GM19099 (cell line): ENCODE measurements at regions not wholly inside any gene's neighbourhood (a gene's known extent, or its start where the extent isn't known, plus 50 kb on each side); places are given as distances from the start of the nearest gene placed in this dataset.

Experiments used
- POLR2A ChIP-seq: IDR thresholded peaks from 3 replicates; pipeline ENCODE4 v1.6.1; 2011; ENCODE audit warnings: low read depth; ENCODE audit not compliant: insufficient read length; ENCODE audit errors: extremely low read depth

DNA sequence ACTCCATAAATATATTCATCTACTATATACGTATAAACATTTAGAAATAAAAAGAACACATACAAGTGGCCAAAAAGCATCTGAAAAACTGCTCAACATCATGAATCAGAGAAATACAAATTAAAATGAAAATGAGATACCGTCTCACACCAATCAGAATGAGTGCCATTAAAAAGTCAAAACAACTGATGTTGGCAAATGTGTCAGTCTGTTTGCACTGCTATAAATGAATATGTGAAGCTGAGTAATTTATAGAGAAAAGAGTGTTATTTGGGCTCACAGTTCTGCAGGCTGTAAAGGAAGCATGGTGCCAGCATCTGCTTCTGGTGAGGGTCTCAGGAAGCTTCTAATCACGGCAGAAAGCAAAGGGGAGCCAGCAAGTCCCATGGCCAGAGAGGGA lies 620.3 kb upstream of the CCDC54 start:
- TF ChIP-seq POLR2A, result no peak

GRCh38 chr3:106758459-106758858 lies 618.8 kb upstream of the CCDC54 start:
- no peak for TF ChIP-seq POLR2A

DNA sequence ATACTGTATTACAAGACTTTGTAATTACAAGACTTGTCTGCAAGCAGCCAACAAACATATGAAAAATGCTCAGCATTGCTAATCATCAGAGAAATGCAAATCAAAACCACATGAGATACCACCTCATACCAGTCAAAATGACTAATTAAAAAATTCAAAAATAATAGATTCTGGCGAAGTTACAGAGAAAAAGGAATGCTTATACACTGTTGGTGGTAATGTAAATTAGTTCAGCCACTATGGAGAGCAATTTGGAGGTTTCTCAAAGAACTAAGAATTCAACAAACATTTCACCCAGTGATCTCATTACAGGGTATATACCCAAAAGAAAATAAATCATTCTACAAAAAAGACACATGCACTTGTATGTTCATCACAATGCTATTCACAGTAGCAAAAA lies 617.5 kb upstream of the CCDC54 start:
- TF ChIP-seq POLR2A, result no peak

- TF ChIP-seq POLR2A, result no peak
These were observed 611.9 kb upstream of the CCDC54 start for GRCh38 chr3:106765342-106765741.

DNA sequence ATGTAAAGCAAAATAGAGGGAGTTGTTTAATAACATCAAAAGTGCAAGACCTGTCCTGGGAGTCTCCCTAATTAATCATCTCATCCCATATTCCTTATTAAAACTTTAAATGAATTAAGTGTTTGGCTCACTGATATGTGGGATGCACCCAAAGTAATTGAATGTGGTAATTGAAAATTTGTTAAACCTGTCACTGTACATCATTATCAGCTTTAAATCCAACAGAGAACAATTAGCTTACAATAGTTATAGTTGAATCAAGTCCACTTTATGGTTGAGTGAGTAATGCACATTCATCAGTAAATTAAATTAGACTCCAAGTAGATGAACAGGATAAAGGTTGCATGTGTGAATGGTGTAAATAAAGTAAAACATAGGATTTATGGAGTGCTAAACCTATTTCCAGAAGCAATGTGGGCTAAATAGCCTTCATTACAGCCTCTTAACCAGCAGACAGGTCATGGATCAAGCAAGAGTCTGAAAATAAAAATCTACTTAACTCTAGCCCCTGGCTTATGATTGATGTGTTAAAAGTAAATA lies 608.2 kb upstream of the CCDC54 start:
- no peak for TF ChIP-seq POLR2A

DNA sequence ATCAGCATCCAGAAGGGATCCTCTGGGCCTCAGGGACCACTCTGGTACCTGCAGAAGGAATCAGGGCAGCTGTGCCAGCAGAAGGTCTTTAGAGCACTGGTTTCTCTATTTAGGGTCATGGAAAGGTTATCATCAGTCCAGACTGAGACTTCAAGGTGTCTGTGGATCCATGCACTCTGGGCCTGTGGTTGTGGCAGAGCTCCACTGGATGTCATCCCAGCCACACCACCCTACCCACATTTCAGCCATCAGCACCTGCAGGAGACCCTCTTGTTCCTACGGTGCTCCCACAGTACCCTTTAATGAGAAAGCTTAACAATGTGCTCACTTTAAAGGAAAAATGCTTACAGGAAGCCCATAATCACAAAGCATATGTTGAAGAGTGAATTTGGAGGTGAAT lies 603.4 kb upstream of the CCDC54 start:
- TF ChIP-seq POLR2A, result no peak

DNA sequence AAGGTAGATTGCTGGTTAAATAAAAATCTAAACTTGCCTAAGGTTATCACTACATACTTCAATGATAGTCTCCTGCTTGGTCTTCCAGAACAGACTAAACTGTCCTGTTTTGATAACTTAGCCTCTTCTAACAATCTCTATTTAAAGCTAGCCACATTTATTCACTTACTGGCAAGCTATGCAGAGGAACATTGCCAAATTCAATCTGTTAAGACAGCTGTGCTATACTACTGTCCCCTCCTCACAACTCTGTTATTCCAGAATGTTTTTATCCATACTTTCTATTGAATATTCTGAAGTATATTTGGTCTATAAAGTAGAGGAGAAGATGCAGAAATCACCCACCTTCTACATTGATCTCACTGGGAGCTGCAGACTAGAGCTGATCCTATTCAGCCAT lies 594.0 kb upstream of the CCDC54 start:
- no peak for TF ChIP-seq POLR2A

DNA sequence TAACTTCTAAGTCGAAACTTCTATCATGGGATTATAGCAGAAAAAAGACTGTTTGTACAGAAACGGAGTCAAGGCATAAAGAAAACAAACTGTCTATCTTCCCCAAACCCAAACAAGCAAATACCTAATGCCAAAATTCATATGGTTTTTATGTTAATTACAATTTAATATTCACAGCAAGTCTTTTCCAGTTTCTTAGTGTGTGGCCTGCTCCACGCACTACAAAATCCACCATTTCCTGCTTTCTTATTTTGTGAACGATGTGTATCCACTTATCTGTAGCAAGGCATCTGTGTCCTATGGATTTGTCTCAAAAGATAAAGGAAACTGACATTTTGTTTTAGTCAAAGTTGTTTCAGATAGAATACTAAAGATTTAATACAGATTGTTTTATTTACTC lies 588.0 kb upstream of the CCDC54 start:
- no peak for TF ChIP-seq POLR2A

GRCh38 chr3:106792716-106793115 lies 584.5 kb upstream of the CCDC54 start:
- no peak for TF ChIP-seq POLR2A

GRCh38 chr3:106794442-106794841 lies 582.8 kb upstream of the CCDC54 start:
- no peak for TF ChIP-seq POLR2A

DNA sequence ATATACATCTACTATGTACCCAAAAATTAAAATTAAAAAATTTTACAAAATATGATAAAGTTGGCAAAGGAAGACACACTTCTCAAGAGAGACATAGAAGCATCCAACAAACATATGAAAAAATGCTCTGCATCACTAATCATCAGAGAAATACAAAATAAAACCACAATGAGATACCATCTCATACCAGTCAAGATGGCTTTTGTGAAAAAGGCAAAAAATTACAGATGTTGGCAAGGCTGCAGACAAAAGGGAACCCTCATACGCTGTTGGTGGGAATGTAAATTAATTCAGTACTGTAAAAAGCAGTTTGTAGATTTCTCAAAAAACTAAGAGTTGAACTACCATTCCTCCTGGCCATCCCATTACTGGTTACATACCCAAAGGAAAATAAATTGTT lies 581.7 kb upstream of the CCDC54 start:
- TF ChIP-seq POLR2A, result no peak

DNA sequence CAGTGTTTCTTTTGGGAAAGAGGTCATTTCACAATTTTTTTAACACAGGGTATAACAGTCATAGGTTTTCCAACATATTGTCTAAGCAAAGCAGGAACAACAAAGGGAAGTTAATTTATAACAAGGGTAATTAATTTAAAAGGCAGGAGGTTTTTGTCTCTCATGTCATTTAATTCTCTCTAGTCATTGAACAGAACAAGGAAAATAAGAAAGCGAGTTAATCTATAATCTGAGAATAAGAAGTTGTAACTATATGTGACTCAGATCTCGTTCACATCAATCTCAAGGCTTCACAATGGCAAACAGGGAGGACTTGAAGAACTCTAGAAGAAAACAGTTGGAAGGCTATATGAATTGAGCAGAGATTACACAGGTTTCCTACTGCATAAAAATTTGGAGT lies 579.8 kb upstream of the CCDC54 start:
- no peak for TF ChIP-seq POLR2A

GRCh38 chr3:106805625-106806024 lies 571.6 kb upstream of the CCDC54 start:
- TF ChIP-seq POLR2A, result no peak

- TF ChIP-seq POLR2A, result no peak
These were observed 570.3 kb upstream of the CCDC54 start for GRCh38 chr3:106806964-106807363.

DNA sequence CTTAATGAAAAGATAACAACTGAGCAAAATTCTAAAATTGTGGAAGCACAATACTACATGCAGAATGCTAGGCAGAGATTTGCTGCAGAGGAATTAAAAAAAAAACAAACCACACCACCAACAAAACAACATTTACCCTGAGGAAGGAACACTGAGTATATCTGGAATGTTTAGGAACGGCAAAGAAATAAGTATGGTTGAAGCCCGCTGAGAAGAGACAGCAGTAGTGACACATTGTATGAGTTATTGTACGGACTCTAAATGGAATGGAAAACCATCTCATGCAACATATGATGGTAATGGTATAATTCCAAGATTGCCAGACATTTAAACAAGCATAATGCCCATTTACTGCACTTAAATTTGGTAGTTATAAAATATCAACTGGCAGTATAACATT lies 568.2 kb upstream of the CCDC54 start:
- TF ChIP-seq POLR2A, result no peak

- TF ChIP-seq POLR2A, result no peak
These were observed 567.5 kb upstream of the CCDC54 start for GRCh38 chr3:106809623-106810299.
